ENCODE measurements at regions not wholly inside any gene's neighbourhood (a gene's known extent, or its start where the extent isn't known, plus 50 kb on each side); places are given as distances from the start of the nearest gene placed in this dataset.

DNA sequence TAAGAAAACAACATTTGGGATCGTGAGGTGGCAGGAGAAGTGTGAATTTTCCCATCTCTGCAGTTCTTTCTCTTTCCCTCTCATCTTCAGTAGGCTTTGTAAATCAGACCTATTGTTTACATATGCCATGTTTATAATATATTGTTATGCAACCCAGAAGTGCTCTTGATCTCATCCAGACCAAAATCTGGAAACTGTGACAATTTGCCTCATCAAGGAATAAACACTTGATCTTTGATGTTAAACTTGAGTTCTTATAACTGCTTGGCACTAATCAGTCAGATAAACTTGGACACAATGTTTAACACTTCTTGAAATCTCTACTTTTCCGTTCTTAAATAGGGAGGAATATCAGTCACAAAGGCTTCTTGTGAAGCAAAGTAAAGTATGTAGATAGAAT, 384.7 kb downstream of the DMRT2 start:
- no peak for DNase-seq

DNA sequence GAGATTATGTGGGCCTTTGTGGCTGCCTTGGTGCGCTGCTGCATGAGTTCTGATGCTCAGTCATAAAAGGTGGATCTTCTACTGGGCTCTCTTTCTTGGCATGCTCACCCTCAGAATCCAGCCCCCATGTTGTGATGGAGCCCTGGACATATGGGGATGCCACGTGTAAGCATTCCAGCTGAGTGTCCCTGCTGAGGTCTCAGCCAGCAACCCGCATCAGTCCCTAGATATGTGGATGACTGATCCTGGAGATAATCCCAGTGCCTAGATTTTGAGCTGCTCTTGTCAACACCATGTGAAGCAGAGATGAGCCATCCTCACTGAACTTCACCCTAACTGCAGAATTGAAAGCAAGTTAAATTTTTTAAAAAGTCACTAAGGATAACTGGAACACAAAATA, 390.1 kb downstream of the DMRT2 start:
- no peak for DNase-seq

DNA sequence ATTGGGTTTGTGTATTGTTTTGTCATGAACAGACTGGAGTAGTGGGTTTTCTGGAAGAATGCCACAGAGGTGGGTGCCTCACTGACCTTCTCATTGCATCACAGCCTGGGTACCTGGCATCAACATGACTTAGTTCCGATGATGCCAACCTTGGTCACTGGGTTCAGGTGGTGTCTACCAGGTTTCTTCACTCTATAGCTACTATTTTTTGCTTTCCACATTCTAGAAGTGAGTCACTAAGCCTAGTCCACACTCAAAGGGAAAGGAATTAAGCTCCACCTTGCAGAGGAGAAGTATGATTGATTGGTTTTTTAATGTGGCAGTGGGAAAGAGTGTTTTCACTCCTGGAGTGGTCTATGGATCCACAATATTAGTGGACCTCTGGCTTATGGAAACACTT, 391.9 kb downstream of the DMRT2 start:
- no peak for DNase-seq

DNA sequence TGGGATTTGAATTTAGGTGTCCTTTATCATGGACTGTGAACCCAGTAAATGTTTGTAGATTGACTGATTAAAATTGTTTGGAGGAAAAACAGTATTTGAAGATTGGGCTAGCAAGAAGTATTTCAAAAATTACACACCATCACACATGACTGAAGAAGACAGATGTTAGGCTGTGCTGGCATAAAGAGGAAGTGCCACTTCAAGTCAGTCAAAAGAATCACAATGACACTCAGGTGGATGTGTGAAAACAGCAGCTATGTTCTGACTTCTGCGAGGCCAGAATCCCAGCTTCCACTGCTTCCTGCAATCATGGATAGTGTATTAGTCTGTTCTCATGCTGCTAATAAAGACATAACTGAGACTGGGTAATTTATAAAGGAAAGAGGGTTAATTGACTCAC, 393.3 kb downstream of the DMRT2 start:
- no peak for DNase-seq

DNA sequence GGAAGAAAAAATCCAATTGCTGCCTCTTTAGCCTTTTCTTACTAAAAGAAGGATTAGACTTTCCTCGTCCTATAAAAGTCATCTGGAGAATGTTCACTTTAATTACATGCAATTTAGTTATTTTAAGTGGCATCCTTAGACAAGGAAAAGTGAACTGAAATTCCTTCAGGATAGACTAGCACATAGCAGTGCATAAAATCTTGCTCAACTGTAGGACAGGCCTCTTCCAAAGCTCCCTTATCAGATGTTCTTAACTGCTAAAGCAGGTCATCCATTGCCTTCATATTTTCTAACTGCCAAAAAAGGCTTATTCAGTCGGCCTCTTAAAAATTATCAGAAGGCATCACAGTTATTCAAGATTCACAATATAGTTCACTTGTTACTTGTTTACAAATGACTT, 396.5 kb downstream of the DMRT2 start:
- no peak for DNase-seq

DNA sequence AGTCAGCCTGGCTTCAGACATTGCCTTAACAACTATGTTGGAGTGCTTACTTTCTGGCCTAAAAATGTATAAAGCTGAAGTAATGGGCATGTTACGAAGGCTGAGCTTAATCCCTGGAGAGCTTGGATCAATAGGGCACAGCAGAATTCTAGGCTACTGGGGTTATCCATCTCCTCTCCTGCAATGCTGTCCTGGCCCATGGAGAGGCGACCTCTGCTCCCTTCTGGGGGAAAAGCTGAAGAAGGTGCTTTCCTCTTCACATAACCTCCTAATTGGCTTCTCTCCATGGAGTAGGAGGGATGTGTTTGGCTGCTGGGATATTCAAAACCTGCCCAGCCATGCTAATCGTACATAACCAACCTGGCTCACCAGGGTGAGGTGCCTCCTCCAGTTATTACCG, 403.5 kb downstream of the DMRT2 start:
- DNase-seq = no peak

DNA sequence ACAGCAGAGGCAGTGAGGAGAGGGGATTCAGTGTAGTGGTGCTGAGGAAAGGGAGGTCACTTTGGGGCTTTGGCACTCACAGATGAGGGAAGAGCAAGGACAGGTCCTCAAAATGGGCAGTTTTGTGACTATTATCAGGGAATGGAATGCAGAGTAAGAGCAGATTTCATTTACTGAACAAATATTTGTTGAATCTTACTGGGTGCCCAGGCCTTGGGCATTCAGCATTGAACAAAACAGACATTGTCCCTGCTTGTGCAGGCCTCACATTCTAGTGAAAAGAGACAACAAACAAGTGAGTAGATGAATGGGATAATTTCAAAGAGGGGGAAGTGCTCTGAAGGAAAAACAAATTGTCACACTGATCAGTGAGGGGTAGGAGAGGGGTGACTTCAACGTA, 404.1 kb downstream of the DMRT2 start:
- DNase-seq = no peak

DNA sequence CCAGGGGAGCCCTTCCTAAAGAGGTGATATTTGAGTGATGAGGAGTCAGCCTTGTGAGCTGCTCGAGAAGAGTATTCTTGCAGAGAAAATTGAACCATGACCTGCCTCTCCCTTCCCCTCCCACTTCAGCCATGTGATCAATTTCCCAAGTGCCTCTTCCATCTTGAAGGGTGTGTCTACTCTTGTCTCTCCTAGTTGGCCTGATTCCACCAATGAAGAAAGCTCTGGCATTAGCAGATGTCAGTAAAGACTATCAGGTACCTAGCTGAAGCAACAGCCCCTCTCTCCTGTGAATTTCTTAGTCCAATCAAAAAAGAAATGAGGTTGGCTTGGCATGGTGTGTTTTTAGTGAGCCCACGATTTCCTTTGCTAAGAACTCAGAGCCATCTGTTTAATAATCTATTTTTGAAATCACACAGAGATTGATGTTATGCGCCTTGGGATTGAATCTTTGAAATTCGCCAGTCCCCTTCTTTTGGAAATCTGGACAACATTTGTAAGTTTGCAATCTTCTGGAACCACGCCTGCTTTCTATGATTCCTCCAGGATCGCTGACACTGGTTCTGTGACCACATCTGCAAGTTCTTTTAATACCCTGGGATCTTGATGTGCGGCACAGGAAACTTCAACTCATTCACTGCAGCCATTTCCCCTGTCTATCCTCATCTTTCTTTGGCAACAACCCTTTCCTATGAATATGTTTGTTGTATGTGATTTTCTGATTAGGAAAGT, 404.6 kb downstream of the DMRT2 start:
- no peak for DNase-seq

DNA sequence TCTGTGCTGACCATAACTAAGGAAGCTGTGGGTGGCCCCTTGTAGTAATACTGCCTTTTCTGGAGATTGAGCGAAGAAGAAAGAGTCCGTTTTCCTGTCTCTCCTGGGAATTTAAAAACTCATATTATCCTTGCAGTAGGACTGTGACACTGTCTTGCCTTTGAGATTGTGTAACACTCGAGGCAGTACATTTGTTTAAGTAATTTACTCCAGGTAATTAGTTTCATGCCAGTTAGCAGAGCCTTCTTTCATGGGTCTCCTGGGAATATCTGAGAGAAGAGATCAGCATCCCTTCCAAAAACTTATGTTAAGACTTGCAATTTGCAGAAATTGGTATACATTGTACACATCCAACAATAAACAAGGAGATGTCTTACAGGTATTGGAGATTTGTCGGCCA, 405.6 kb downstream of the DMRT2 start:
- DNase-seq = no peak

DNA sequence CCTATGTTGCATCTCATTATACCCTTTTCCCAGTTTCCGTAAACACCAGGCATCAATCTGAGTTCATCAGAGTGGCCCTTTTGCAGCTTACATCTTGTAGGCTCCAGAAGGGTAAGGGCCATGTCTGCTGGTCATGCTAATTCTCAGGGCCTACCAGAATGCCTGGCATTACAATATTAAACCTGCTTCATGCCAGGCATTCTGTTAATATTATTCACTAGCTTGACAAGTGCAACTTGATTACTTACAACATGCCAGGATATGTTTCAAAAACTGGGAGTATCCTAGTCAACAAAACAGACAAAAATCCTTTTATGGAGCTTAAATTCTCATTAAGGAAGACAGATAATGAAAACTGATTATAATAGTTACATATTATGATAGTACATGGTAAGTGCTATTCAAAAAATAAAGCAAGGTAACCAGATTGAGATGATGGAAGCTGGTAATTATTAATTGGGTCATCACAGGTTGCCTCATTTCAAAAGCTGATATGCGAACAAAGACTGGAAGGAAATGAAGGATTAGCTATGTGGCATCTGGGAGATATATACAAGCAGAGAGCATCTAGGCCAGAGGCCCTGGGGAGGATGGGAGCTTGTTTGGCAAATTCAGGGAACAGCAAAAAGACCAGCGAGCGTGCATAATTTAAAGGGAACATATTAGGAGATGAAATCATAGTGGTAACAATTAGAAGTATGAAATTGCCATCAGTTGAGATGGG, 406.3 kb downstream of the DMRT2 start:
- DNase-seq = no peak

DNA sequence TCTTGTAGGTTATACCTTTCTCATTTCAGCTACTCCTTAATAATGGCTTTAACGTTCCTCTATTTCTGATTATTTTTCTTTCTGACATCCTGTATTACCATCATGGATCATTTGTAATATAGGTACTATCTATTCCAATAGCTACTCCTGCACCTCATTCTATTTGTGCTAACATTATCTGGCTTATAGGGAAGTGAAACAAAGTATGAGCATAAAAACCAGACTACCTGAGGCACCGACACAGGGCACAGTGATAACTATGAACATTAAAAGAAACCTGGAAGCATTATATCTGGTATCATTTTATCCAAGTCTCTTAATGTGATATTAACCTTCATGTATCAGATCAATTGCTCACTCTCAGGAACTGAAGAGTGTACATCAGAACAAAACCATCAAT, 407.3 kb downstream of the DMRT2 start:
- no peak for DNase-seq

DNA sequence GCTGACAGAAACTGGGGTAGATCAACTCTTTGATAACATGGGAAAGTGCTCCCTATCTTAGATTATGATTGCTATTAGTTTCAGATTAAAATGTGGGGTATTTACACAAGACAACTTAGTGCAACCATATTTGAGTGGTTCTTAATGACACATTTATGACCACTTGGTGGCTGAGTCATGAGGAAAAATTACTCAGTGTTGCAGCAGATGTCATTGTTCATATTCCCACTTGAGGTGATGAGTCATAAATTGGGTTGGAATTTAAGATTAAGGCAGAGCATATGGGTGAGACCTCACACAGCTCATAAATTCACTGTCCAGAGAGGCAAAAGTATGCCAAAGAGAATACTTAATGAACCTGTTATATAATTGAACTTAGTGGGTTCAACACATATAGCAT, 408.3 kb downstream of the DMRT2 start:
- peak in 3 of 4 experiments; percentile 3 to 48 (median 24) for DNase-seq

DNA sequence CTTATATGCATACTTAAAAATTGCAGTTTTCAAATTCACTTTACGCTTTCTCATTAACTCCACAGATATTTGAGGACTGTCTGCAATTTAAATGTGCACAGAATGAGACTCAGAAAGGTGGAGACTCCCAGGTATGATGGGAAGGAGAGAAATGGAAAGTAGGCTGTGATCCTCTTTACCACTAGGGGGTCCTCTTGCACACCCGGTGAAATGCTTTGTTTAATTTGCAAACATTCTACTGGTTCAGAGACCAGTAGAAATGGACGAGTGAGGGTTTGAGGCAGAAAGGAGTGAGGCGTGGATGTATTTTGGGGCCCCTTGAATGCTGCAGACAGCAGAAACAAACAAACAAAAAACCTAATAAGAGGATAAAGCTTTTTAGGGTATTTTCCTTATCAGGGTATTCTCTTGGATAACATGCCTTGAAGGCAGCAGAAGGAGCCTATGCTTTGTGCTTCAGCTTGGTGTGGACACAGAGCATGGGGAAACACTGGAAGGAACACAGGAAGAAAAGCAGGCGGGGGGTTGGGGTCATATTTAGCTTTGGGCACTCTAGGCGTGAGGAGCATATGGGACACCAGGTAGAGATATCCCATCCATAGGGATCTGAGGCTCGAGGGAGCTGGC, 410.1 kb downstream of the DMRT2 start:
- DNase-seq = peak in 3 of 4 experiments; percentile 3 to 8 (median 6)

DNA sequence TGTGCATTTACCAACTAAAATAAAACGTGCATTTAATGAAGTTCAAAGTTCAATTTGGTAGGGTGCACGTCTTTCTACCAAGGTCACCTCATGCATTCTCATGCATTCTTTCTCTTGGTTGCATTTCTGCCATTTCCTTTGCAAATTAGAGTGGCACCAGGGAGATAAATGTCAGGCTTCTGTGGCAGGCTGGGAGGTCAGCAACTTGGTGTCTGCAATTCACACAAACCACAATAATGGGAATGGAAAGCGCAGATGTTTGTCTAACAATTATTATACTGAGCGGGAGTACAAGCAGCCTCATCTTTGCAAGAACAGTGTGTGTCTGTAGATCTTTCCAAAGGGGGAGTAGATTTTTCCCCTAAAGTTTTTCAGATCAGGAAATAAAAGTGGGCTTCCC, 411.7 kb downstream of the DMRT2 start:
- no peak for DNase-seq

DNA sequence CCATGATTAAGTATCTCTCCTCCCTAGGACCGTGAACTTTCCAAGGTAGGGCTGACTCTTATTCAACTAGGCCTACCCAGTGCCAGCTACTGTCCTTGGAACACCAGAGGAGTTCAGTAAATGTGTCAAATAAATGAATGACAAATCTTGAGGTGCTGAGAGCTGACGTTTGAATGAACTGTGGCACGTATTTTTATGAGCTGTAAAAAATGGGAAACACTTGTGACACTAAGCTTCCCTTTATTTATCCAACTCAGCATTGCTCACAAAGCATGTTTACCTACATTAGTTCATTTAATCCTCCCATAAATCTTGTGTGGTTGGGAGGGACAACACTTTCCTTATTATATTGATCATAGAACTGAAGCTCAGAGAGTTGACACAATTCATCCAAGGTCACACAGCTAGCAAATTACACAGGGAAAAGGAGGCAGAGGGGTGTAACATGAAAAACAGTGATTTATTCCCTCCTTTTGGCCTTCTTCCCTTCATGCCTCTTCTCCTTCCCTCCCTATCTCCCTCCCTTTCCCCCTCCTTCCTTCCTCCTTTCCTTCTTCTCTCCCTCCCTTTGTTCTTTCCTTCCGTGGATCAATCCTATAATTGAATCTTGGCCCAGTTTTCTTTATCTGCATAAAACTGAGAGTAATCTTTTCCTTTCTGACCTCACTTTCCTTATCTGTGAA, 412.6 kb downstream of the DMRT2 start:
- no peak for DNase-seq

DNA sequence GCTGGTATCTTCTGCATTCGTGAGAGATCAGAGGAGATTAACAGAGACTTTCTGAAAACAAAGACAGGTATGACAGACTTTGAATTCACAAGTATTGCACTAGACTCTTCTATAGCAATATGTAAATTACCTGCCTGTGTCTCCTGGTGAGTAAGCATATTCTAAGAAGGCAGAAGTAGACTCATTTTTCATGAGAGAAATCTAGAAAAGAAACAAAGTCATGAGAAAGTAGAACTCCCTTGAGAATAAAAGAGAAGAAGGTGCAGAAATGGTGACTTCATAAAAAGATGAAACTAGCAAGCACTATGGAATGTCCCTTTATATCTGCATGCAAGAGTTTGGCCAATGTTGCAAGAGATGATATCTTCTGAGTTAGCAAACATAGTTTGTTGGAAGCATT, 419.8 kb downstream of the DMRT2 start:
- DNase-seq = no peak

DNA sequence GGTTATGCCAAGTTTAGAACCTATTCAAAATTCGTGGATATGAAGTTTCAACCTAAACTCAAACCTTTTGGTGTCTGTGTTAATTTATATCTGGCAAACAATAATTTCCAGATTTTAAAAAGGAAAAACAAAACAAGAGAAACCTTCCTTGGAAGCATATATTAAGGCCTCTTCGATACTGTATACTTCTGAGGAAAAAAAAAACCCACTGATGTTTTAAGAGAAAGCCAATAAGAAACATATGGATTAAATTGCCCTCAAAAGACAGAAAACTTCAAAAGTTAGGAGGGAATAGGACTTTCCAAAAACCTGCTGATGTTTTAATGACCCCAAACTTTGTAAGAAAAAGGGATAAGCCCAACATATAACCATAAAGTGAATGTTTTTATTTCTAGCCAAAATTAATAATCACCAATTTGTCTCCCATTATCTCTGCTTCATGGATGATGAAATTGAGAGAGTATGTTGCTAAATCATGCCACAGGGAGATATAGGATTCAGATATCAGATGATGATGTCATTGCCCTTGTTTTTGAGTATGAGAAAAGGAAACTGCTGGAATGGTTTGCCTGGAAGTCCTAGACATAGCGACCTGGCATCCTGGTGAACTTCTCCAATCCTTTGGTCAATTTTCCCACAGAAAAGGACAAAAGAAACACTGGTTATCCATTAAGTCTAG, 423.9 kb downstream of the DMRT2 start:
- DNase-seq = no peak

DNA sequence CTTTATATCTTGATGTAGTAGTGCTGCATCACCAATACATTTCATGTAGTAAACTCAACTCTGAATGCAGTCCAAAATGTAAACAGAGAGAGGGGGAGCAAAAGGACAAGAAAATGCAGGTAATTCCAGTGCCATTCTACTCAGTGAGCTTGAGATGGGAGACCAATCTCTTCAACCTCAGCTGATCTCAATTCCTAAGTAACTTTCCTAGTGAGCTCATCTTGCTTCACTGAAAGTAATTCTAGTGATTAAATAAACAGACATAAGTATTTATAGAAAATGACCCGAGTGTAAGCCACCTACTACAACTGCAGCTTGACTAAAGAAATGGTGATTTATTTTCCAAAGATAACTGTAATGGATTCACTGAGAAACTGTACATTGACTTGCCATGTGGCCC, 424.5 kb downstream of the DMRT2 start:
- DNase-seq = no peak

DNA sequence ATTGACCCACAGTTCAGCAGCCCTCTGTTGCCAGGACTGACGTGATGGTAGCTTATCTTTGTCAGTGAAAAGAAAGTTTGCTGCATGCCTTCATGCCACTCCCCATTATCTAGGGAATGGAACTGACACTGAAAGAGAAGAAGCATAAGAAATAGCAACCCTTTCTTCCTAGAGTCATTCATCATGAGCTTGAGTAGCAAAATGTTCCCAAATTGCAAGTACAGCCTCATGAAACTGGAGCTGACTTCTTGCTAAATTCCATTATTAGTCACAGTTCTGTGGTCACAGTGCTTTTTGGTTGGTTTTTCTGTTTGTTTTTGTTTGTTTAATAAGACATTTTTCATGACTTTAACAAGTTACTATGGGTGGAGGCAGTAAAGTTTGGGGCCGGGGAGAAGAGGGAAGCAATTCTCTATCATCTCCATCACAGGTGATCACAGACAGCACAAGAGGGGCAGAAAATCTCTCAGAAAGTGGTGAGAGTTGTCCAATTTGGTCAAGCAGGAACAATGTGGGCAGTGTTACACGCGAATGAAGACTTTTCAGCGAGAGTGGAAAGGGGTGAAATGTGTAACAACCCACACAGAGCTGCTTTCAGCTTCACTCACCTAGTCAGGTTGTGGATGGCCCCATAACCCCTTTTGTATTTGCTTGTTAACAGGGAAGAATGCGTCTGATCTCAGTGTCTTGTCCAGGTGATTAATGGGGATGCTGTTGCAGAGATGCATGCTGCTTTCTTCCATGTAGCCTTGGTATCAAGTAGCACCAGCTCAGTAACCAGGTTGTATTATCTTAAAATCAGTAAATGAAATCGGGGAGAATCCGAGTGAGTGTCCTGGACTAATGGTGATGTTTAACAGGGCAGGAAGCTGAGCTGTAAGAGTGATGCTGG, 440.4 kb downstream of the DMRT2 start:
- no peak for DNase-seq

DNA sequence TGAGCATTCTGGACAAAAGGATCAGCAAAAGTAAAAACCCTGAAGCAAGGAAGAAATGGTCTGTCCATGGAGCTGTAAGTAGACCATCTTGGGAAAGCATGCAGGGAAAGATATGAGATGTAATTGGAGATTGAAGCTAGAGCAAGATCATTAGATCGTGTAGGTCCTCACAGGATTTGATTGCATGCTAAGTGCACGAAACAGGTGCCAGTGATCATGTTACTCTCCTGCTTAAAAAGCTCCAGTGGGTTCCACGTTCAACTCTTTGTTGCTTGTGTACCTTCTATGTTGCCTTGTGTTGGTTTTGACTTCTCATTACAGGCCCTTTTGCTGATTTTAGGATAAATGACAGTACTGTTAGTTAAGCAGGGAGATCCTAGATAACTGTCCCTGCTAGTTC, 442.0 kb downstream of the DMRT2 start:
- no peak for DNase-seq

DNA sequence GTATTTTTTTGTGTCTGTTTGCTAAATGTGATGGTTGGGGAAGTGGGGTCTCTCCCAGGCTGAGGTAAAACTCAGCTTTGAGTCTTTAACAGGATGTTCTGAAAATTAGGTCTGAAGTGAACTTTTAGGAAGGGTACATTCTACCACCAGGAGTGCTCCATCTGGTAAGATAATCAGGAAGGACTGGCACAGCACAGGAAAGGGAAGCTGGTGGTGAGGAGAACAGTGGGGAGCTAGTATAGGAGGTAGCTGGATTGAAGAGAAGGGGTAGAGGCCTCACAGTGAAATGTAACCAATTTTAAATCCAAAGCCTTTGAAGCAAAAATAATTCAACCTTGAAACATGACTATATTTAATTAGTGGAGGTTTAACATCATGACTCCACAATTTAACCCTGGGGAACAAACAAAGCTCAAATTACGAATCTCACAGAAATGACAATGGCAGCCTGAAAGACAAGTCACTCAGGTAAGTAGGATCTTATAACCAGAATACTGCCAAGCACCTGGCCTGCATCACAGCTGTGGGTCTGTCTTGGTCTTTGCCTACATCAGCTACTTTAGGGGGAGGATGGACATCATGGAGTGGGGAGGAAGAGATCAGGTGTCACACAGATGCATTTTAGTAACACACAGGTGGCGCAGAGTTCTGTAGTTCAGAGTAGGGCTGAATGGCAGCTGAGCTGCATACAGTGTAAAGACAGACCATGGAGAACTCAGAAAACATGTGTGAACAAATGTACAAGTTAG, 445.3 kb downstream of the DMRT2 start:
- DNase-seq = no peak
